ENCODE measurements at regions not wholly inside any gene's neighbourhood (a gene's known extent, or its start where the extent isn't known, plus 50 kb on each side); places are given as distances from the start of the nearest gene placed in this dataset.

DNA sequence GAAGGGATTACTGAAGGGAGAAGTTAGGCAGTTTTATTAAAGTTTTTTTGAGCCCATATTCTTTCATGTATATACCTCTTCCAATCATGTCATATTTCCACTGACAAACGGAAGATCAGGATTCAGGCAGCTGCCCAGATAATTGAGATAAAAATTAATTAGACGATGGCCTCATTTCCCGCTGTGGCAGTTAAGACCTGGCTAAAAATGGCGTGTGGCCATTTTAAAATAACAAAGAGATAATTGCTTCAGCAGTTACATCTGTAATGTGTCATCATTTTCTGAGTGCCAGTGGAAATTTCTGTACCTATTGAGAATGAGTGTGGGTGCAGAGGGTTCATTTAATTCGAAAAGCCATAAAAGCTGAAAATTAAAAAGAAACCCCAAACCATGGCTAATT, 215.1 kb downstream of the STK31 start:
- no peak overlapping the region for H3K4me2 ChIP-seq (ENCODE audit: low read length)
- H2AFZ ChIP-seq (ENCODE audit: low read depth, low read length): no peak overlapping the region
- no peaks in the 10 kb centered on the region for H3K4me1 ChIP-seq (ENCODE audit: low read length)
- H3K9ac ChIP-seq (ENCODE audit: low read length): no peak overlapping the region
- no peak overlapping the region for H3K4me3 ChIP-seq (ENCODE audit: low read length)
- no peaks in the 10 kb centered on the region for H4K20me1 ChIP-seq (ENCODE audit: insufficient read depth, low read length)
- no peaks in the 10 kb centered on the region for H3K27me3 ChIP-seq (ENCODE audit: low read depth, low read length)
- TF ChIP-seq EZH2phosphoT487 (IDR thresholded peaks at IDR 0.05; ENCODE audit: low read depth): no peak
- TF ChIP-seq, protein P1, sequence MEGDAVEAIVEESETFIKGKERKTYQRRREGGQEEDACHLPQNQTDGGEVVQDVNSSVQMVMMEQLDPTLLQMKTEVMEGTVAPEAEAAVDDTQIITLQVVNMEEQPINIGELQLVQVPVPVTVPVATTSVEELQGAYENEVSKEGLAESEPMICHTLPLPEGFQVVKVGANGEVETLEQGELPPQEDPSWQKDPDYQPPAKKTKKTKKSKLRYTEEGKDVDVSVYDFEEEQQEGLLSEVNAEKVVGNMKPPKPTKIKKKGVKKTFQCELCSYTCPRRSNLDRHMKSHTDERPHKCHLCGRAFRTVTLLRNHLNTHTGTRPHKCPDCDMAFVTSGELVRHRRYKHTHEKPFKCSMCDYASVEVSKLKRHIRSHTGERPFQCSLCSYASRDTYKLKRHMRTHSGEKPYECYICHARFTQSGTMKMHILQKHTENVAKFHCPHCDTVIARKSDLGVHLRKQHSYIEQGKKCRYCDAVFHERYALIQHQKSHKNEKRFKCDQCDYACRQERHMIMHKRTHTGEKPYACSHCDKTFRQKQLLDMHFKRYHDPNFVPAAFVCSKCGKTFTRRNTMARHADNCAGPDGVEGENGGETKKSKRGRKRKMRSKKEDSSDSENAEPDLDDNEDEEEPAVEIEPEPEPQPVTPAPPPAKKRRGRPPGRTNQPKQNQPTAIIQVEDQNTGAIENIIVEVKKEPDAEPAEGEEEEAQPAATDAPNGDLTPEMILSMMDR (IDR thresholded peaks at IDR 0.05; ENCODE audit: low read depth, low read length): no peak
- no peaks in the 10 kb centered on the region for H3K79me2 ChIP-seq (ENCODE audit: low read length)
- no peaks in the 10 kb centered on the region for H3K36me3 ChIP-seq (replicated peaks; ENCODE audit: low read depth, low read length)
- H3K27ac ChIP-seq (ENCODE audit: low read length): no peak overlapping the region
- no peaks in the 10 kb centered on the region for H3K9me3 ChIP-seq (ENCODE audit: insufficient read depth, low read length)

DNA sequence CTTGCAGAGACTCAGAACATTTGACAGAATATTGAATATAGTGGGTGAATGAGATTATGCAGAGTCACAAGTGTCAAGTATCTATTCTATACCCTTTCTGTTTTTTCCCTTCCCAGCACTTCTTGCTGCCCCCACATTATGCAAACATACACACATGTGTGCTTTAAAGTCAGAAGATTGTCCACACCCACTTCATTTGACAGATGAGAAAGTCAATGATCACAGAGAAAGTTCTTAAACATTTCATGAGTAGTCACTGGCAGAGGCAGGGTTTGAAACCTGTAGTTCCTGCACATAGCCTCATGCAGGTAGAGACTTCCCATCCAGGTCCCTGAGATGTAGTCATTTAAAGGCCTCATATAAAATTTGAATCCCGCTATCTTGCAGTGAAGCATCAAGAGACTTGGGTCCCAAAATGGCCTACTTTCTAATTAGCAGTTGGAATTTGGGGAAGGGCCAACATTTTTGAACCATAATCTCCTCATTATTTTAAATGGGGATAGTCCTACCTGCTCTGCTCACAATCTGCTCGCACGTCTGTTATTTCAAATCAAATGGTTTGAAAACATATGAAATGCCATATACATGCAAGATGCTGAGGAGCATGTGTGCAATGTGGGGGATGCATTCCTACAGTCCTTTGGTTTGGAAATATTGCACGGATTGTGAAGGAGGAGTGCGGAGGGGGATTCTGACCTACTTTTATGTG, 217.8 kb downstream of the STK31 start:
- H3K27me3 ChIP-seq (ENCODE audit: low read depth, low read length): no peaks in the 10 kb centered on the region
- no peak overlapping the region for H3K4me2 ChIP-seq (ENCODE audit: low read length)
- H4K20me1 ChIP-seq (ENCODE audit: insufficient read depth, low read length): no peaks in the 10 kb centered on the region
- H2AFZ ChIP-seq (ENCODE audit: low read depth, low read length): no peak overlapping the region
- no peaks in the 10 kb centered on the region for H3K36me3 ChIP-seq (replicated peaks; ENCODE audit: low read depth, low read length)
- no peaks in the 10 kb centered on the region for H3K9me3 ChIP-seq (ENCODE audit: insufficient read depth, low read length)
- no peak overlapping the region for H3K4me3 ChIP-seq (ENCODE audit: low read length)
- no peak overlapping the region for H3K9ac ChIP-seq (ENCODE audit: low read length)
- no peak overlapping the region for H3K27ac ChIP-seq (ENCODE audit: low read length)
- H3K4me1 ChIP-seq (ENCODE audit: low read length): no peaks in the 10 kb centered on the region
- H3K79me2 ChIP-seq (ENCODE audit: low read length): no peaks in the 10 kb centered on the region
- TF ChIP-seq, protein P1 (IDR thresholded peaks at IDR 0.05; ENCODE audit: low read depth, low read length): no peak
- TF ChIP-seq EZH2phosphoT487 (IDR thresholded peaks at IDR 0.05; ENCODE audit: low read depth): no peak

DNA sequence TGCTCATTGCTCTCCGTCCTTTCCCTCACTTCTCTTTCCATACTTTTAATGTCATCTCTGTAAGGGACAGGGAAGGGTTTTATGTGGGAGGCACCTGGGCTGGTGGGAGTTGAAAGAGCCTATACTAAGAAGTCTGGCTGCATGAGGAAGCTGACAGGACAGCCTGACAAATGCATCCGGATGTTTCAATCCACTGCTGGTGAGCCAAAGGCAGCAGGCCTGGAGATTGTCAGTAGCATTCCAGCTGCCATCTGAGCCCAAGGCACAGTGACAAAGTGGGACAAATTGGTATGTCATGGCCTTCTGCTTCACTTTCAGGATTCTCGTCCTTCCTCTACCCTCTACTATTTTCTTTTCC, 218.4 kb downstream of the STK31 start:
- H3K36me3 ChIP-seq (replicated peaks; ENCODE audit: low read depth, low read length): no peaks in the 10 kb centered on the region
- no peaks in the 10 kb centered on the region for H3K79me2 ChIP-seq (ENCODE audit: low read length)
- H2AFZ ChIP-seq (ENCODE audit: low read depth, low read length): no peak overlapping the region
- no peaks in the 10 kb centered on the region for H4K20me1 ChIP-seq (ENCODE audit: insufficient read depth, low read length)
- H3K27ac ChIP-seq (ENCODE audit: low read length): no peak overlapping the region
- no peaks in the 10 kb centered on the region for H3K4me1 ChIP-seq (ENCODE audit: low read length)
- H3K9me3 ChIP-seq (ENCODE audit: insufficient read depth, low read length): no peaks in the 10 kb centered on the region
- TF ChIP-seq EZH2phosphoT487 (IDR thresholded peaks at IDR 0.05; ENCODE audit: low read depth): no peak
- TF ChIP-seq, protein P1 (IDR thresholded peaks at IDR 0.05; ENCODE audit: low read depth, low read length): no peak
- no peak overlapping the region for H3K4me2 ChIP-seq (ENCODE audit: low read length)
- no peaks in the 10 kb centered on the region for H3K27me3 ChIP-seq (ENCODE audit: low read depth, low read length)
- no peak overlapping the region for H3K4me3 ChIP-seq (ENCODE audit: low read length)
- no peak overlapping the region for H3K9ac ChIP-seq (ENCODE audit: low read length)

DNA sequence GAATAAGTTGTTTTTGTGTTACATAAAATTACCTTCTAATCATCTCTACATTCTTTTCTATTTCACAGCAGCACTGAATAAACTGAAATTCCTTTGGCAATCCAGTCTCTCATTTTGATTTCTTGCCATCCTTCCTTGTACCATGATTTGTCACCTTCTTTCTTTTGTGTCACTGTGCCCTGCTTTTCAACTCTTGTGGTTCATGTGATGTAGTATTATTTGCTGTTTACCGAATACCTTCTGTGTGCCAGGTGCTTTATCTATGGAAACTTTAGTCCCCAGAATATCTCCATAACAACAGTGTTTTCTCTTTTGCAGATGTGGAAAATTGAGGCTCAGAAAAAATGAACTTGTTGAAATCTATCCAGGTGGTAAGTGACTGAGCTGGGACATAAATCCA, 220.3 kb downstream of the STK31 start:
- H3K27me3 ChIP-seq (ENCODE audit: low read depth, low read length): no peaks in the 10 kb centered on the region

More for the DNA sequence above, 220.3 kb downstream of the STK31 start:
- H2AFZ ChIP-seq (ENCODE audit: low read depth, low read length): no peak overlapping the region
- H3K9me3 ChIP-seq (ENCODE audit: insufficient read depth, low read length): no peaks in the 10 kb centered on the region
- TF ChIP-seq, protein P1 (IDR thresholded peaks at IDR 0.05; ENCODE audit: low read depth, low read length): no peak
- H3K4me1 ChIP-seq (ENCODE audit: low read length): no peaks in the 10 kb centered on the region
- no peaks in the 10 kb centered on the region for H3K36me3 ChIP-seq (replicated peaks; ENCODE audit: low read depth, low read length)
- H3K79me2 ChIP-seq (ENCODE audit: low read length): no peaks in the 10 kb centered on the region
- H3K4me2 ChIP-seq (ENCODE audit: low read length): no peak overlapping the region
- no peak overlapping the region for H3K4me3 ChIP-seq (ENCODE audit: low read length)
- H3K27ac ChIP-seq (ENCODE audit: low read length): no peak overlapping the region
- no peak overlapping the region for H3K9ac ChIP-seq (ENCODE audit: low read length)
- H4K20me1 ChIP-seq (ENCODE audit: insufficient read depth, low read length): no peaks in the 10 kb centered on the region
